ENCODE measurements at regions not wholly inside any gene's neighbourhood (a gene's known extent, or its start where the extent isn't known, plus 50 kb on each side); places are given as distances from the start of the nearest gene placed in this dataset.

- TF ChIP-seq CTCF (IDR thresholded peaks at IDR 0.05; ENCODE audit: low read depth, low read length): no peak
- H3K4me3 ChIP-seq (ENCODE audit: low read depth, low read length): no peak overlapping the region
Observed at GRCh38 chr11:128219731-128220120, 367.6 kb downstream of the ETS1 start.

GRCh38 chr11:128216198-128216597 is 371.2 kb downstream of the ETS1 start:
- H3K4me3 ChIP-seq (ENCODE audit: low read depth, low read length): no peak overlapping the region
- no peak for TF ChIP-seq CTCF (IDR thresholded peaks at IDR 0.05; ENCODE audit: low read depth, low read length)

GRCh38 chr11:128215238-128215882 is 372.0 kb downstream of the ETS1 start:
- no peak for TF ChIP-seq CTCF (IDR thresholded peaks at IDR 0.05; ENCODE audit: low read depth, low read length)
- H3K4me3 ChIP-seq (ENCODE audit: low read depth, low read length): no peak overlapping the region

GRCh38 chr11:128214263-128214662 is 373.1 kb downstream of the ETS1 start:
- TF ChIP-seq CTCF (IDR thresholded peaks at IDR 0.05; ENCODE audit: low read depth, low read length): no peak
- no peak overlapping the region for H3K4me3 ChIP-seq (ENCODE audit: low read depth, low read length)

GRCh38 chr11:128213461-128213860 is 373.9 kb downstream of the ETS1 start:
- H3K4me3 ChIP-seq (ENCODE audit: low read depth, low read length): no peak overlapping the region
- no peak for TF ChIP-seq CTCF (IDR thresholded peaks at IDR 0.05; ENCODE audit: low read depth, low read length)

- H3K4me3 ChIP-seq (ENCODE audit: low read depth, low read length): no peak overlapping the region
- TF ChIP-seq CTCF (IDR thresholded peaks at IDR 0.05; ENCODE audit: low read depth, low read length): no peak
Observed at GRCh38 chr11:128212324-128212723, 375.0 kb downstream of the ETS1 start.

GRCh38 chr11:128210148-128210940 is 377.0 kb downstream of the ETS1 start:
- no peak overlapping the region for H3K4me3 ChIP-seq (ENCODE audit: low read depth, low read length)
- TF ChIP-seq CTCF (IDR thresholded peaks at IDR 0.05; ENCODE audit: low read depth, low read length): no peak

Data from WI38 (cell line).